NCI-H2029 (cell line): ENCODE measurements at regions not wholly inside any gene's neighbourhood (a gene's known extent, or its start where the extent isn't known, plus 50 kb on each side); places are given as distances from the start of the nearest gene placed in this dataset.
A peak's percentile ranks its signal among the peaks of the same experiment; 100 is the strongest.
"Not testable (repeated sequence)": the region's sequence is repeated elsewhere in the genome, so short reads cannot be mapped to it uniquely, and the experiment has no call there.

Experiments
- DNase-seq: peaks from one replicate; lab custom pipeline; 2025; lab: John Stamatoyannopoulos, UW

- DNase-seq: no peak
Observed at GRCh38 chr18:67134911-67135310, 381.6 kb downstream of the DSEL start.

GRCh38 chr18:67133669-67134068, 382.9 kb downstream of the DSEL start:
- DNase-seq: peak; percentile 32

- DNase-seq: no peak
Observed at GRCh38 chr18:67132919-67133318, 383.6 kb downstream of the DSEL start.

GRCh38 chr18:67131498-67131897, 385.0 kb downstream of the DSEL start:
- DNase-seq: no peak

- not testable (repeated sequence) for DNase-seq
Observed at GRCh38 chr18:67126751-67127150, 389.8 kb downstream of the DSEL start.

GRCh38 chr18:67123901-67124300, 392.6 kb downstream of the DSEL start:
- DNase-seq: no peak

- no peak for DNase-seq
Observed at GRCh38 chr18:67117804-67118203, 398.7 kb downstream of the DSEL start.

- DNase-seq: no peak
Observed at GRCh38 chr18:67109535-67109934, 407.0 kb downstream of the DSEL start.

- DNase-seq: no peak
Observed at GRCh38 chr18:67108894-67109293, 407.6 kb downstream of the DSEL start.

GRCh38 chr18:67104700-67105284, 411.7 kb downstream of the DSEL start:
- no peak for DNase-seq

- no peak for DNase-seq
Observed at GRCh38 chr18:67094123-67094522, 422.4 kb downstream of the DSEL start.

GRCh38 chr18:67092141-67092540, 424.4 kb downstream of the DSEL start:
- no peak for DNase-seq

GRCh38 chr18:67081482-67082211, 434.9 kb downstream of the DSEL start:
- DNase-seq: no peak

- DNase-seq: no peak
Observed at GRCh38 chr18:67080601-67081000, 435.9 kb downstream of the DSEL start.

GRCh38 chr18:67074309-67074708, 442.2 kb downstream of the DSEL start:
- DNase-seq: no peak

GRCh38 chr18:67072791-67073190, 443.7 kb downstream of the DSEL start:
- no peak for DNase-seq

GRCh38 chr18:67068608-67069007, 447.9 kb downstream of the DSEL start:
- no peak for DNase-seq

GRCh38 chr18:67047334-67047733, 443.4 kb upstream of the CDH19 start:
- DNase-seq: no peak

GRCh38 chr18:67043276-67043675, 439.4 kb upstream of the CDH19 start:
- no peak for DNase-seq

GRCh38 chr18:67041334-67041733, 437.4 kb upstream of the CDH19 start:
- no peak for DNase-seq

- DNase-seq: no peak
Observed at GRCh38 chr18:67035026-67035425, 431.1 kb upstream of the CDH19 start.

- no peak for DNase-seq
Observed at GRCh38 chr18:67023059-67023458, 419.2 kb upstream of the CDH19 start.

- no peak for DNase-seq
Observed at GRCh38 chr18:67010919-67011318, 407.0 kb upstream of the CDH19 start.

GRCh38 chr18:67007999-67008398, 404.1 kb upstream of the CDH19 start:
- no peak for DNase-seq
